Liver (tissue), 3 donors: ENCODE measurements at regions not wholly inside any gene's neighbourhood (a gene's known extent, or its start where the extent isn't known, plus 50 kb on each side); places are given as distances from the start of the nearest gene placed in this dataset.

Experiments
- FOXA1 ChIP-seq: IDR thresholded peaks from 2 replicates; pipeline ENCODE4 v1.6.1; 2016; ENCODE audit warnings: antibody characterized with exemption
- GABPA ChIP-seq, 2 donors: IDR thresholded peaks in 1 of 2; conservative IDR thresholded peaks in 1 of 2; 2 replicates each; pipeline ENCODE4 v1.6.1; 2016; ENCODE audit warnings: antibody characterized with exemption in 2 of 2, mild to moderate bottlenecking in 1 of 2, moderate library complexity in 1 of 2
- HNF4G ChIP-seq: IDR thresholded peaks from 2 replicates; pipeline ENCODE4 v1.6.1; 2016; ENCODE audit warnings: antibody characterized with exemption
- RAD21 ChIP-seq, 2 donors: IDR thresholded peaks; 2 replicates each; pipeline ENCODE4 v1.6.1; 2016; ENCODE audit warnings: antibody characterized with exemption in 2 of 2, mild to moderate bottlenecking in 2 of 2
- RXRA ChIP-seq, 2 donors: IDR thresholded peaks; 2 replicates each; pipeline ENCODE4 v1.6.1; 2017 to 2018; ENCODE audit warnings: antibody characterized with exemption in 2 of 2, mild to moderate bottlenecking in 1 of 2
- SP1 ChIP-seq: IDR thresholded peaks from 2 replicates; pipeline ENCODE4 v1.6.1; 2018; ENCODE audit warnings: antibody characterized with exemption, mild to moderate bottlenecking
- TAF1 ChIP-seq: conservative IDR thresholded peaks from 2 replicates; pipeline ENCODE4 v1.6.1; 2016; ENCODE audit warnings: antibody characterized with exemption, mild to moderate bottlenecking
- YY1 ChIP-seq: IDR thresholded peaks from 2 replicates; pipeline ENCODE4 v1.6.1; 2016; ENCODE audit warnings: antibody characterized with exemption, mild to moderate bottlenecking
- TF ChIP-seq, protein P1 (sequence below): IDR thresholded peaks from 2 replicates; pipeline ENCODE4 v1.6.1; 2016; ENCODE audit warnings: antibody characterized with exemption
- TF ChIP-seq, protein P2 (sequence below): fragments of 150-350 bp; IDR thresholded peaks from 2 replicates; pipeline ENCODE4 v1.5.1; 2017; ENCODE audit warnings: improper control_type of control experiment, low read depth, low read length; ENCODE audit not compliant: missing input control
- TF ChIP-seq, protein P3 (sequence below): IDR thresholded peaks from 2 replicates; pipeline ENCODE4 v1.6.1; 2016; ENCODE audit warnings: antibody characterized with exemption
- TF ChIP-seq, protein P4 (sequence below): IDR thresholded peaks from 2 replicates; pipeline ENCODE4 v1.6.1; 2016; ENCODE audit warnings: antibody characterized with exemption, mild to moderate bottlenecking
- donor health status: healthy.
- donor health status: healthy.

DNA sequence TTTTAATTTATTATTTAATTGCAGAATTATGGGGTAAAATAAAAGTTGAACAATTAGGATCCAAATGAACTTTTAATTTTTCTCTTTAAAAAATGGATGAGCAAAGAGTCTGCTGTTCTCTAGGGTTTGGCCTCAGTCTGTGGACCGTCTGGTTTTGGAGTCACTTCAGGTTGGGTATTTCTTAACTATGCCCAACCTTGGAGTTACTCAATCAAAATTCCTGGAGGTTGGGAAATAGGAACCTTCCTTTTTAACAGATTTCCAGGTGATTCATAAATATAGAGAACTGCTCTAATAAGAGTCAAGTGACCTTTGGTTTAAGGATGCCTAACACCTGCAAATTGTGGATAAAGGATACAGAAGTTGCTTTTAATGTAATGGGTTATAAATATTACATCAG lies 241.5 kb upstream of the GCFC2 start:
- TF ChIP-seq TAF1 (no peak), RAD21 (IDR thresholded peaks at IDR 0.05) (no peak), GABPA (IDR thresholded peaks at IDR 0.05 in 1 of 2, conservative IDR thresholded peaks at IDR 0.05 in 1 of 2) (no peak), HNF4G (no peak), YY1 (no peak), FOXA1 (no peak), RXRA (IDR thresholded peaks at IDR 0.05) (no peak), SP1 (no peak)
- TF ChIP-seq, protein P1, sequence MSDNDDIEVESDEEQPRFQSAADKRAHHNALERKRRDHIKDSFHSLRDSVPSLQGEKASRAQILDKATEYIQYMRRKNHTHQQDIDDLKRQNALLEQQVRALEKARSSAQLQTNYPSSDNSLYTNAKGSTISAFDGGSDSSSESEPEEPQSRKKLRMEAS = no peak
- TF ChIP-seq, protein P2, sequence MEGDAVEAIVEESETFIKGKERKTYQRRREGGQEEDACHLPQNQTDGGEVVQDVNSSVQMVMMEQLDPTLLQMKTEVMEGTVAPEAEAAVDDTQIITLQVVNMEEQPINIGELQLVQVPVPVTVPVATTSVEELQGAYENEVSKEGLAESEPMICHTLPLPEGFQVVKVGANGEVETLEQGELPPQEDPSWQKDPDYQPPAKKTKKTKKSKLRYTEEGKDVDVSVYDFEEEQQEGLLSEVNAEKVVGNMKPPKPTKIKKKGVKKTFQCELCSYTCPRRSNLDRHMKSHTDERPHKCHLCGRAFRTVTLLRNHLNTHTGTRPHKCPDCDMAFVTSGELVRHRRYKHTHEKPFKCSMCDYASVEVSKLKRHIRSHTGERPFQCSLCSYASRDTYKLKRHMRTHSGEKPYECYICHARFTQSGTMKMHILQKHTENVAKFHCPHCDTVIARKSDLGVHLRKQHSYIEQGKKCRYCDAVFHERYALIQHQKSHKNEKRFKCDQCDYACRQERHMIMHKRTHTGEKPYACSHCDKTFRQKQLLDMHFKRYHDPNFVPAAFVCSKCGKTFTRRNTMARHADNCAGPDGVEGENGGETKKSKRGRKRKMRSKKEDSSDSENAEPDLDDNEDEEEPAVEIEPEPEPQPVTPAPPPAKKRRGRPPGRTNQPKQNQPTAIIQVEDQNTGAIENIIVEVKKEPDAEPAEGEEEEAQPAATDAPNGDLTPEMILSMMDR = no peak
- TF ChIP-seq, protein P3, sequence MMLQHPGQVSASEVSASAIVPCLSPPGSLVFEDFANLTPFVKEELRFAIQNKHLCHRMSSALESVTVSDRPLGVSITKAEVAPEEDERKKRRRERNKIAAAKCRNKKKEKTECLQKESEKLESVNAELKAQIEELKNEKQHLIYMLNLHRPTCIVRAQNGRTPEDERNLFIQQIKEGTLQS = no peak
- TF ChIP-seq, protein P4, sequence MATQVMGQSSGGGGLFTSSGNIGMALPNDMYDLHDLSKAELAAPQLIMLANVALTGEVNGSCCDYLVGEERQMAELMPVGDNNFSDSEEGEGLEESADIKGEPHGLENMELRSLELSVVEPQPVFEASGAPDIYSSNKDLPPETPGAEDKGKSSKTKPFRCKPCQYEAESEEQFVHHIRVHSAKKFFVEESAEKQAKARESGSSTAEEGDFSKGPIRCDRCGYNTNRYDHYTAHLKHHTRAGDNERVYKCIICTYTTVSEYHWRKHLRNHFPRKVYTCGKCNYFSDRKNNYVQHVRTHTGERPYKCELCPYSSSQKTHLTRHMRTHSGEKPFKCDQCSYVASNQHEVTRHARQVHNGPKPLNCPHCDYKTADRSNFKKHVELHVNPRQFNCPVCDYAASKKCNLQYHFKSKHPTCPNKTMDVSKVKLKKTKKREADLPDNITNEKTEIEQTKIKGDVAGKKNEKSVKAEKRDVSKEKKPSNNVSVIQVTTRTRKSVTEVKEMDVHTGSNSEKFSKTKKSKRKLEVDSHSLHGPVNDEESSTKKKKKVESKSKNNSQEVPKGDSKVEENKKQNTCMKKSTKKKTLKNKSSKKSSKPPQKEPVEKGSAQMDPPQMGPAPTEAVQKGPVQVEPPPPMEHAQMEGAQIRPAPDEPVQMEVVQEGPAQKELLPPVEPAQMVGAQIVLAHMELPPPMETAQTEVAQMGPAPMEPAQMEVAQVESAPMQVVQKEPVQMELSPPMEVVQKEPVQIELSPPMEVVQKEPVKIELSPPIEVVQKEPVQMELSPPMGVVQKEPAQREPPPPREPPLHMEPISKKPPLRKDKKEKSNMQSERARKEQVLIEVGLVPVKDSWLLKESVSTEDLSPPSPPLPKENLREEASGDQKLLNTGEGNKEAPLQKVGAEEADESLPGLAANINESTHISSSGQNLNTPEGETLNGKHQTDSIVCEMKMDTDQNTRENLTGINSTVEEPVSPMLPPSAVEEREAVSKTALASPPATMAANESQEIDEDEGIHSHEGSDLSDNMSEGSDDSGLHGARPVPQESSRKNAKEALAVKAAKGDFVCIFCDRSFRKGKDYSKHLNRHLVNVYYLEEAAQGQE = no peak
